ENCODE measurements at regions not wholly inside any gene's neighbourhood (a gene's known extent, or its start where the extent isn't known, plus 50 kb on each side); places are given as distances from the start of the nearest gene placed in this dataset.
A peak's percentile ranks its signal among the peaks of the same experiment; 100 is the strongest.
"Not testable (repeated sequence)": the region's sequence is repeated elsewhere in the genome, so short reads cannot be mapped to it uniquely, and the experiment has no call there.

DNA sequence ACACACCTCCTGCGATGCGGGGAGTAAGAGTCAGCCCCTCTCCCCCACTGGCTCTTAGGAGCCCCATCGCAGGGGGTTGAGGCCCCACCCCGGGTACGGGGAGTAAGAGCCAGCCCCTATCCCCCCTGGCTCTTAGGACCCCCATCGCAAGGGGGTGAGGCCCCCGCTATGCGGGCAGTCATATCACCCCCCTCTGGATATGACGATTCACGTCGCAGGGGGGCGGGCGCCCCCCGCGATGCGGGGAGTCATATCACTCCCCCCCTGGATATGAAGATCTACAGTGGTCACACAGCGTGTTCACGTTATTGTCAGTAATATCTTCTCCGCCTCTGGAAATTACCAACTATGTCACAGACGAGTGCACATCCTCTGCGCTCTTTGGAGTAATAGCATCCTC, 61.1 kb downstream of the DEFB131A start:
- H3K36me3 ChIP-seq (ENCODE audit: low read depth, missing control alignments); H3K4me3 ChIP-seq; DNase-seq; H3K27me3 ChIP-seq; intact Hi-C loops (cut with DNase I; ENCODE audit: low total_unique reads); H3K9me3 ChIP-seq; H3K4me1 ChIP-seq; H3K27ac ChIP-seq: not testable (repeated sequence)
- 67 to 72% methylated on average over 20 to 21 of the region's 21 CpGs for WGBS, 2 donors

DNA sequence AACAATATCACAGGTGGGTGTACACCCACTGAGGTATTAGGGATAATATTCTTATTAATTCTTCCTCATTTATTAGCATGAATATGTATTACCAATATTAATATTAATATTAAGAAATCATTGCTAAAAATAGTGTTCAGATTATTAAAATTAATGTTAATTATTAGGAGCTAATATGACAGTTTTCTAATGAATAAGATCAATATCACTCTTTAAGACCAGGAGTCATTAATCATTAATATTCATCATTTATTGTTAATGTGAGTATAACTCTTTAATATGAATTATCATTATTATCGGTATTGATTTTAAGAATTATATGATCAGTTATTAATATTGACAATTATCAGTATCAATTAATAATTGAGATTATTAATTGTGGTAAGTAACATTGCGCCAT, 62.5 kb downstream of the DEFB131A start:
- H3K4me1 ChIP-seq; H3K27ac ChIP-seq; H3K4me3 ChIP-seq; DNase-seq; H3K27me3 ChIP-seq; H3K36me3 ChIP-seq (ENCODE audit: low read depth, missing control alignments); H3K9me3 ChIP-seq; intact Hi-C loops (cut with DNase I; ENCODE audit: low total_unique reads): not testable (repeated sequence)
- WGBS, 2 donors: 68 to 74% methylated on average over 2 of the region's 2 CpGs

DNA sequence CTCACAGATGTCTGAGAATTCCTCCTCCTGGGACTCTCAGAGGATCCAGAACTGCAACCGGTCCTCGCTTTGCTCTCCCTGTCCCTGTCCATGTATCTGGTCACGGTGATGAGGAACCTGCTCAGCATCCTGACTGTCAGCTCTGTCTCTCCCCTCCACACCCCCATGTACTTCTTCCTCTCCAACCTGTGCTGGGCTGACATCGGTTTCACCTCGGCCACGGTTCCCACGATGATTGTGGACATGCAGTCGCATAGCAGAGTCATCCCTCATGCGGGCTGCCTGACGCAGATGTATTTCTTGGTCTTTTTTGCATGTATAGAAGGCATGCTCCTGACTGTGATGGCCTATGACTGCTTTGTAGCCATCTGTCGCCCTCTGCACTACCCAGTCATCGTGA, 68.7 kb downstream of the DEFB131A start:
- H3K27ac ChIP-seq; intact Hi-C loops (cut with DNase I; ENCODE audit: low total_unique reads); H3K4me3 ChIP-seq; H3K36me3 ChIP-seq (ENCODE audit: low read depth, missing control alignments); H3K27me3 ChIP-seq; H3K9me3 ChIP-seq; DNase-seq; H3K4me1 ChIP-seq: not testable (repeated sequence)
- WGBS, 2 donors: 61 to 64% methylated on average over 12 of the region's 12 CpGs

DNA sequence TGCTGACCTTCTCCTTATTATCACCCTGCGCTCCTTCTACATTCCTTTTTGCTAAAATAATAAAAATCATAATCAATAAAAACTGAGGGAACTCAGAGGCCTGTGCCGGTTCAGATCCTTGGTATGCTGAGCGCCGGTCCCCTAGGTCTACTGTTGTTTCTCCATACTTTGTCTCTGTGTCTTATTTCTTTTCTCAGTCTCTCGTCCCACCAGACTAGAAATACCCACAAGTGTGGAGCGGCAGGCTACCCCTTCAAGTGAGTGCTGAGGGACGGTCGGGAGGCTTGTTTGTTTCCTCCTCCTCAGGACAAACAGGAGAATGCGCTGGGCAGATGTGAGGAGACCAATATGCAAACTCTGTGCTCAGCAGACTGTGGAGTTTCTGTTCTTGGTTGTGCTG, 75.4 kb downstream of the DEFB131A start:
- H3K9me3 ChIP-seq; H3K4me1 ChIP-seq; H3K27ac ChIP-seq; intact Hi-C loops (cut with DNase I; ENCODE audit: low total_unique reads); H3K4me3 ChIP-seq; DNase-seq; H3K36me3 ChIP-seq (ENCODE audit: low read depth, missing control alignments); H3K27me3 ChIP-seq: not testable (repeated sequence)
- 56 to 61% methylated on average over 8 to 9 of the region's 9 CpGs for WGBS, 2 donors

DNA sequence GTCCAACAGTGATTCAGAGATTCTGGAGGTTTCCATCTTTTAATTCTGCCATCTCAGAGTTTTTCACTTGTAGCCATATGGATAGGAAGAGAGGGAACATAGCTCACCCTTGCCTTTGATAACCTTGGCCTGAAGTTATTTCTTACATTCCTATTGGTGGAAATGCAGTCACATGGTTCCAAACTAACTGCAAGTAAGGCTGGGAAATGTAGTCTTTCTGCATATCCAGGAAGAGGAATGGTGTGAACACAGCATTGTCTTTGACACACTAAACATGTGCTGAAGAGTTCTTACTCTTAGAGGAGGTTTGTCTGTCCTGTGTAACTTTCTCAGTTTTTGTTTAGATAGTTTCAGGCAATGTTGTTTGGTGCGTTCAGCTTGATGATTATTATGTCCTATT, 78.7 kb downstream of the DEFB131A start:
- H3K27me3 ChIP-seq, DNase-seq: not testable (repeated sequence)
- 82 to 87% methylated on average over 1 of the region's 1 CpG for WGBS, 2 donors

DNA sequence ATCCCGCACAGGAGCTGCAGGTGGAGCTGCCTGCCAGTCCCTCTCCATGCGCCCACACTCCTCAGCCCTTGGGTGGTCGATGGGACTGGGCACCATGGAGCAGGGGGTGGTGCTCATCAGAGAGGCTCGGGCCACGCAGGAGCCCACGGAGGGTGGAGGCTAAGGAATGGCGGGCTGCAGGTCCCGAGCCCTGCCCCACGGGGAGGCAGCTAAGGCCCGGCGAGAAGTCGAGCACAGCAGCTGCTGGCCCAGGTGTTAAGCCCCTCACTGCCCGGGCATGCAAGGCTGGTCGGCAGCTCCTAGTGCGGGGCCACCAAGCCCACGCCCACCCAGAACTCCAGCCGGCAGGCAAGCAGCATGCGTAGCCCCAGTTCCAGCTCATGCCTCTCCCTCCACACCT, 80.2 kb downstream of the DEFB131A start:
- H3K27ac ChIP-seq; intact Hi-C loops (cut with DNase I; ENCODE audit: low total_unique reads); DNase-seq; H3K4me3 ChIP-seq; H3K9me3 ChIP-seq; H3K4me1 ChIP-seq; H3K36me3 ChIP-seq (ENCODE audit: low read depth, missing control alignments); H3K27me3 ChIP-seq: not testable (repeated sequence)
- WGBS, 2 donors: 85% methylated on average over 18 of the region's 18 CpGs; no CpG with 5 or more reads in 1 of the 2 donors

More for the DNA sequence above, 78.7 kb downstream of the DEFB131A start:
- H3K36me3 ChIP-seq (ENCODE audit: low read depth, missing control alignments); H3K9me3 ChIP-seq; H3K27ac ChIP-seq; H3K4me1 ChIP-seq; intact Hi-C loops (cut with DNase I; ENCODE audit: low total_unique reads); H3K4me3 ChIP-seq: not testable (repeated sequence)

DNA sequence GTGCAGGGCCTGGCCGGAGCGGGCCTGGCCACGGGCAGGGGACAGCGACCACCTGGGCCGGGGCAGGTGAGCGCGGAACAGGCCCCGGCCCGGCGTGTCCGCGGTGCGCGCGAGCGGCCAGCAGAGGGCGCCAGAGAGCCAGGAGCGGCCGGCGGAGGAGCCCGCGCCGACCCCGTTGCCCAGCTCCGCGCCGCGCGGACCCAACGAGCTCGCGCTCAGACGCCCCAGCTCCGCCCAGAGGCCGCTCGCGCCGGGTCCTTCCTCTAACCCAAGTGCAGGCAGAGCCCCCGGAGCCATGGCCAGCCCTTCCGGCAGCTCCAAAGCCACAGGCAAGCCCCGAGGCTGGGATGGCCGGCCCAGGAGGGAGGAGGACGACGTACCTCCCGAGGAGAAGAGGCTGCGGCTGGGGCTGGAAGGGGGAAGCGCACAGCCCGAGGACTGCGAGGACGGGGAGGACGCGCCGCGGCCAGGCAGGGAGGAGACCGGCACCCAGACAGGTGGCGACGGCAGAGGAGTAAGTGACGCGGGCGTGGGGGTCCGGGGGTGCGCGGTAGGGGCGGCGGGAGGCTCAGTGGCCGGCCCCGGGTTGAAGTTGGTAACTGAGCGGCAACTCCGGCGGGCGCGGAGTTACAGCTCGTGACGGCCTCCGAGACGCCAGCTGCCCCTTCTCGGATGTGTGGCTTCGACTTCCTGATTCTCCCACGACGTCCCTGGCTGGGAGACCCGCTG, 88.1 kb downstream of the DEFB131A start:
- intact Hi-C loops (cut with DNase I; ENCODE audit: low total_unique reads); H3K4me1 ChIP-seq; H3K27ac ChIP-seq; H3K36me3 ChIP-seq (ENCODE audit: low read depth, missing control alignments); H3K27me3 ChIP-seq; H3K9me3 ChIP-seq: not testable (repeated sequence)
- H3K4me3 ChIP-seq: peak overlapping the region; percentile 7 to 66
- peak; percentile 80 for DNase-seq
- TF ChIP-seq, protein P1, sequence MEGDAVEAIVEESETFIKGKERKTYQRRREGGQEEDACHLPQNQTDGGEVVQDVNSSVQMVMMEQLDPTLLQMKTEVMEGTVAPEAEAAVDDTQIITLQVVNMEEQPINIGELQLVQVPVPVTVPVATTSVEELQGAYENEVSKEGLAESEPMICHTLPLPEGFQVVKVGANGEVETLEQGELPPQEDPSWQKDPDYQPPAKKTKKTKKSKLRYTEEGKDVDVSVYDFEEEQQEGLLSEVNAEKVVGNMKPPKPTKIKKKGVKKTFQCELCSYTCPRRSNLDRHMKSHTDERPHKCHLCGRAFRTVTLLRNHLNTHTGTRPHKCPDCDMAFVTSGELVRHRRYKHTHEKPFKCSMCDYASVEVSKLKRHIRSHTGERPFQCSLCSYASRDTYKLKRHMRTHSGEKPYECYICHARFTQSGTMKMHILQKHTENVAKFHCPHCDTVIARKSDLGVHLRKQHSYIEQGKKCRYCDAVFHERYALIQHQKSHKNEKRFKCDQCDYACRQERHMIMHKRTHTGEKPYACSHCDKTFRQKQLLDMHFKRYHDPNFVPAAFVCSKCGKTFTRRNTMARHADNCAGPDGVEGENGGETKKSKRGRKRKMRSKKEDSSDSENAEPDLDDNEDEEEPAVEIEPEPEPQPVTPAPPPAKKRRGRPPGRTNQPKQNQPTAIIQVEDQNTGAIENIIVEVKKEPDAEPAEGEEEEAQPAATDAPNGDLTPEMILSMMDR (IDR thresholded peaks at IDR 0.05): peak; percentile 84 to 90 (median 87)
- 2 to 3% methylated on average over 35 to 45 of the region's 81 CpGs for WGBS, 2 donors

DNA sequence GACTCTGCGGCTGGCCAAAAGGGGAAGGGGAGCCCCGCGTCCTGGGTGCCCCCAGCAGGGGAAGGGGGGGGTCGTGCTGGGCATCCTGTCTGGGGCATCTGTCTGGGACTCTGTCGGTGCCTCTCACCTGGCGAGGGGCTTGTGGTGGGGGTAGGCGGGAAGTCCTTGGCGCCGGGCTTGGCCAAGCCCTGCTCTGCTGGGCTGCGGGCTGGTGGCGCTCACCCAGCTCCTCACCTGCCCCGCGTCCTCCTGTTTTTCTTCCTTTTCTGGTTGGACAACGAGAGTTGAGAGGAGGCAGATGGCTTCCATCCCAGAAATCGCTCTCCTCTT, 88.6 kb downstream of the DEFB131A start:
- H3K27ac ChIP-seq; intact Hi-C loops (cut with DNase I; ENCODE audit: low total_unique reads); H3K9me3 ChIP-seq; H3K4me1 ChIP-seq; DNase-seq; H3K27me3 ChIP-seq; H3K36me3 ChIP-seq (ENCODE audit: low read depth, missing control alignments): not testable (repeated sequence)
- peak overlapping the region in 1 of 2 donors; percentile 66 for H3K4me3 ChIP-seq
- 18 to 34% methylated on average over 2 to 13 of the region's 15 CpGs for whole genome bisulfite sequencing, 2 donors

DNA sequence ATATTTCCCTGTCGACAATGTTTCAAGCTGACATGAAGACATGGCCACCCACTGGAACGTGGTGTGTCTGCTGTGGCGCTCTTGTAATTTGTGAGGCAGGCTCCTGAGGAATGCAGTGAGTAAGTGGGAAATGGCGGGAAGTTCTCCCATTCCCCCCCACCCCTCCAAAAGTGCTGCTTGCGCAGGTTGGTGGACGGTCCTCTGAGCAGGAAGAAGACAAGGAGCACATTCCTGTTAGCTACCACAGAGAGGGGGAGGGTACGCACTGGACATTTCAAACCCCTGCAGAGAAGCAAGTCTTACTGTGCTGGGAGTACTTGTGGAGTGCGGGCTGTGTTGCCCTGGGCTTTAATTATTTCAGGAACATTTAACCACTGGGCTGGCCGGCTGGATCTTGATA, 92.9 kb downstream of the DEFB131A start:
- WGBS, 2 donors: 71 to 81% methylated on average over 9 of the region's 9 CpGs
- H3K9me3 ChIP-seq; H3K36me3 ChIP-seq (ENCODE audit: low read depth, missing control alignments); H3K4me3 ChIP-seq; DNase-seq; H3K4me1 ChIP-seq; H3K27me3 ChIP-seq; intact Hi-C loops (cut with DNase I; ENCODE audit: low total_unique reads); H3K27ac ChIP-seq: not testable (repeated sequence)

DNA sequence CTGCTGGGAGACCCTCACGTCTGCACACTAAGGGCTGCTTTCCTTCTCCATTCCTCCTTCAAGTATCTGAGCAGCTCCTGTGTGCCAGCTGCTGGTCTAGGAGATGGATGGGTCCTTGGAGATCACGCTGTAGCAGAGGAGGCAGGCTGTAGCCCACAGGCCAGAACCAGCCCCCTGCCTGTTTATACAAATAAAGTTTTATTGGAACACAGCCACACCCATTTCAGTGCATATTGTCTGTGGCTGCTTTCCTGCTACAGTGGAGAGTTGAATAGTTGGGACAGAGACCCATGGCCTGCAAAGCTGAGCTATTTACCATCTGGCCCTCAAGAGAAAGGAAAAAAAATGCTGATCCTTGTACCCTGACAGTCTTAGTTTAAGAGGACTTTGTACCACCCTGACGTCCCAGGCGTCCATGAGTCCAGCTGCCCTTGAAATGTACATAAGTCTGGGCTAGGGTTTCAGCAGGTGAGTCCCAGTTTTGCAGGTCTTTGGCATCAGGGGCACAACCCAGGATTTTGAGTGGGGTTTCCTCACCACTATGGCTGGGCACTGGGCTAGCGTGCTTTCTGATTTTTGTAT, 95.8 kb downstream of the DEFB131A start:
- 85 to 90% methylated on average over 5 of the region's 5 CpGs for WGBS, 2 donors
- H3K27ac ChIP-seq; H3K27me3 ChIP-seq; H3K4me3 ChIP-seq; H3K36me3 ChIP-seq (ENCODE audit: low read depth, missing control alignments); H3K9me3 ChIP-seq; H3K4me1 ChIP-seq; DNase-seq; intact Hi-C loops (cut with DNase I; ENCODE audit: low total_unique reads): not testable (repeated sequence)

DNA sequence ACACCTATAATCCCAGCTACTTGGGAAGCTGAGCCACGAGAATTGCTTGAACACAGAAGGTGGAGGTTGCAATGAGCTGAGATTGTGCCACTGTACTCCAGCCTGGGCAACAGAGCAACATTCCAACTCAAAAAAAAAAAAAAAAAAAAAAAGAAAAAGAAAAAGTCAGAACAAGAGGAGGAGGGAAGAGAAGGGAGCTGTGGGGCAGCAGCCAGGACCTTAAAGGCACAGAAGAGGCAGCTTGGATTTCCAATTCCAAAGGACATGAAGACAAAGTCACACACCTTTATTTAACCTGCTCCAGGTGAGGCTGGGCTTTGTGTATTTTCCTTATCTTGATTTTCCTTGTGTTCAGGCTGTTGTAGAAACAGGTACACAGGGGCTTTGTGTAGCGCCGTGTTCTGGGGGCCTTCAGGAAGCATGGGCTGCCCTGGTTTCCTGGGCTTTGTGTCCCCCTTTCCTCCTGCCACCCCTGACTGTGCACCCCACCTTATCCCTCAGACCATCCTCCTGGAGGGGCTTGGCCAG, 97.2 kb downstream of the DEFB131A start:
- H3K4me1 ChIP-seq; DNase-seq; H3K36me3 ChIP-seq (ENCODE audit: low read depth, missing control alignments); H3K27me3 ChIP-seq; intact Hi-C loops (cut with DNase I; ENCODE audit: low total_unique reads); H3K4me3 ChIP-seq; H3K9me3 ChIP-seq; H3K27ac ChIP-seq: not testable (repeated sequence)
- WGBS, 2 donors: 79 to 84% methylated on average over 3 of the region's 3 CpGs

Data from testis (tissue), 2 donors.